Muscle of arm (tissue), 1 donor: ENCODE measurements at regions not wholly inside any gene's neighbourhood (a gene's known extent, or its start where the extent isn't known, plus 50 kb on each side); places are given as distances from the start of the nearest gene placed in this dataset.

ENCODE experiments used
- DNase-seq: peaks from one replicate; pipeline ENCODE4 v3.0.0-alpha.2; 2013

DNA sequence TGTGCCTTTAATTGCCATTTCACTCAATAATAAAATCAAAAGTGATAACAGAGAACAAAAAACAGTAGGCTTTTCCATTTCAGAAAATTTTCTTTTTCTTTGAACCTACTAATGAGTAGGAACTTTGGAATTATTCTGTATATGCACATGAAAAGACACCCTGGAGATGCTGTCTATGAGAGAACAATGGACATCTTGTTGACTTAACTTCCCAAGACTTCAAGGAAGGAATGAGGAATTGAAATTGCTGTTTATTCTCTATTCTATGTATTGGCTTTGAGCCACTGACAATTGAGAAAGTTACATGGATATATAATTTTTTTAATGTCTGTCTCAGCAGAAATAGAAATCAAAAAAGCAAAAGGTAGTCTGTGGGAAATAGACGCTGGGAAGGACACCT is 98.6 kb upstream of the PCSK2 start:
- no peak for DNase-seq

DNA sequence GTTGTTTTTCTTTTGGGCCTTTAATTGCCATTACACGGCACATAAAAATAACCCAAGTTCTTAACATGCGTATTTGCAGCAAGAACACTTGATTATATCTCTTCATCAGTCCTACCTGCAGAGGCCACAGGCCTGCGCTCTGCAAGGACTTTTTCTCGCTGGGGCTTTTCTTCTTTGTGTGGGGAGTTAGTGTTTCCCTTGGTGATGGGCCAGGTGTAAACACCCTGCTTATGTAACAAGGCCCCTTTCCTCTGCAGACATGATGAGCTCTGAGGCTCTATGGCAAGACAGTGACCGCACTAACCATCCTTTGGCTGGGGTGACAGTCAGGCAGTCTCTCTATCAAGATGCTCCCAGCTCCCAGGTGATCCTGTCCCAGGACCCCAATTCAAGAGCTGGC is 97.8 kb upstream of the PCSK2 start:
- no peak for DNase-seq

DNA sequence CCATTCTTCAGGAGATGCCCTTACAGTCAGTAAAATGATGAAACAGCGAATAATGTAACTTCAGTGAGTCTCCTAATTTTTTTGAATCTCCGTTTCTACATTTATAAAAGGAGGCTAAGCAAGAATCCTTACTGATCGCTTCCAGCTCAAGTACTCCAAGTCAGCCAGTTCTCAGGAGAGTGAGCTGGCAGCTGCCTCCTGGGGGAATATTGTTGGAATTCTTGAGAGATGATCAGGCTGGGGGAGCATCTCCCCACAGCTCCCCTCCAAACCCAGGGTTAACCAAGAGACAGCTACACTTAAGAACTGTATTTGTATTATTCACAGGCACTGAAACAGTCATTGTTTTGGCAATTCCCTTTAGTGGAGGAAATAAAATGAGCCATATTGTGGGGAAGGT is 89.1 kb upstream of the PCSK2 start:
- DNase-seq: no peak

DNA sequence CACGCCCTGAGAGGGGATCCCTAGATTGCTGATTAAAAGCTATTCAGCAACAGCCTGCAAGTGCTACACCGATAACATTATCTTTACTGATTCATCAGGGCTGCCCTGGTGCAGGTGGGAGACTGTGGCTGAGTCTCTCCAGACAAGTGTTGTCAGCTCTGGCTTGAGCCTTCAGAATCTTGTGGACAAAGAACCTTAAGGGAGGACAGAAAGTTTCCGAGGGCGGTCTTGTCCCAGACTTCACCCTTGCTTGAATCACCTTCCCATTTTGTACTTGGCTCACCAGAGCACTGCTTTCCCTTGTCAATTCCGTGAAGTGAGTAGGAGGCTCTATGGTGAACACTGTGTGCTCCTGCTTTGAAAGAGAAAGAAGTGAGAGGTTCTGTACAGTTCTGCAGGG is 88.6 kb upstream of the PCSK2 start:
- DNase-seq: no peak

DNA sequence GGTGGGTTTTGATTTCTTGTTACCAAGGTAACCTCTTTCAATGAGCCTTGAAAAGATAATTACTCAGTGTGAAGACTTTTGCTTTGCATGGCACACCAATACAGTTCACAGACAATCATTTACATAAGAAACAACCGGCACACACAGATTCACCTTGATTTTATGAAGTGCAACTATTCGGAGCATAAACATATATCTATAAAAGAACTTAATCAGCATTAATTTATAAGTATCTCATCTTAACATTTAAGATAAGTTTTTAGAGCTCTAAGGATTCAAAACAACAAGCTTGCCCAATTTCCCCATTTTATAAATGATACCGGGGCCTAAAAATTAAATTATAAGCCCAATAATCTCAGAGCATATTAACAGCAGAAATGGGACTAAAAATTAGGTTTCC is 85.9 kb upstream of the PCSK2 start:
- no peak for DNase-seq

DNA sequence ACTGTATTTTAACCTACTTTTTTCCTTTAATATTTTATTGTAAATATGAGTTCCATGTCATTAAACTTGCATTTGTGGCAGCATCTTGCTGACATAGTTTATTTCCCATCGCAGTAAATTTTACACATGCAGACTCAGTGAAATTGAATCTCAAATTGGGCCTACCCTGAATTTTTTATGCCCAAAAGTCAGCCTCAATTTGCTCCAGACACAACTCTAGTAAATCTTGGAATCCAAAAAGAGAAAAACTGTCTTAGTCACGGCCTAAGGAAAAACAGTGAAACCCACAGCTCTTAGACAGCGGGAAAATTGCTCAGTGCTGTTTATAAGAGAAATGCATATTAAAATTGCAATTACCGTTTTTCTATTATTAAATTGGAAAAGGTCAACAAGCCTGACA is 85.3 kb upstream of the PCSK2 start:
- DNase-seq: no peak

DNA sequence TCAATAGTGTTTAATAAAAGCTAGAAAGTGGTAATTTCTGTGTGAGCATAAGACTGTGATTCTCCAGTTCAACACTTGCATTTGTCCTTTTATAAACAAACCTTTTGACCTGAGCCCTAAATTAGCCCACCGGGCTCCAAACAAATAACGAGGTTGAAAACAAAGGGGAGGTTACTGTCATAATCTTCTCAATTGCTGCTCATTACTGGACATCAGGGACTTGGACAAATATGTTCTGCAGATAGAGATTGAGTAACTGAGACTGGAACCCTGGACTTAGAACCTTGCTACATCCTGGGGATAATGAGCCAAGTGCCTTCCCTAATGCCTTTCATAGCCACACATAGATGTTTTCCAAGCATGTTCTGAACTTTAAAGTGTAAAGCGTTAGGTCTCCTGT is 84.2 kb upstream of the PCSK2 start:
- no peak for DNase-seq

DNA sequence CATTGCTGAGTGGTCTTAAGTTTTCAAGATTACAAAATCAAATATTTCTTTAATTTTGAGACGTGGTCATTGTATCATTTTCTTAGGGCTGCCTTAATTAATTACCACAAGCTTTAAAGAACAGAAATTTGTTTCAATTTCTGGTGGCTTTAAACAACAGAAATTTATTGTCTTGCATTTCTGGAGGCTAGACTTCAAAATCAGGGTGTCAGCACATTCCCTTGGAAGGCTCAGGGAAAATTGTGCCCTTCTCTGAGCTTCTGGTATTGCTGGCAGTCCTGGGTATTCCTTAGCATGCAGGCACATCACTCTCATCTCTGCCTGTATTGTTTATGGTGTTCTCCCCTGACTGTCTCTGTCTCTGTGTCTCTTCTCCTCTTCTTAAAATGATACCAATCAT is 76.0 kb upstream of the PCSK2 start:
- DNase-seq: no peak

DNA sequence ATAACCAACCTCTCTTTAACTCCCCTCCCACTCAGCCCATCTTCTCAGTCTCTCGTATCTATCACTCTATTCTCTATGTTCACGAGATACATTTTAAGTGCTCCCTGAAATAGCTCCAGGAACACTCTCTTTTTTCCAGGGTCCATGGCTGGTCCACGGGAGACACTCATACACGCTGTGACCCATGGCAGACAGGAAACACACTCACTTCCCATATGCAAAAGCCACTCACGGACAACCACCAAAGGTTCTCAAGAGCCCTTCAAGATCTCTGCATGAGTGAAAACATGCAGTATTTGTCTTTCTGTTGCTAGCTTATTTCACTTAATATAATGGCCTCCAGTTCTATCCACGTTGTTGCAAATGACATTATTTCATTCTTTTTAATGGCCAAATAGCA is 71.4 kb upstream of the PCSK2 start:
- DNase-seq: no peak

DNA sequence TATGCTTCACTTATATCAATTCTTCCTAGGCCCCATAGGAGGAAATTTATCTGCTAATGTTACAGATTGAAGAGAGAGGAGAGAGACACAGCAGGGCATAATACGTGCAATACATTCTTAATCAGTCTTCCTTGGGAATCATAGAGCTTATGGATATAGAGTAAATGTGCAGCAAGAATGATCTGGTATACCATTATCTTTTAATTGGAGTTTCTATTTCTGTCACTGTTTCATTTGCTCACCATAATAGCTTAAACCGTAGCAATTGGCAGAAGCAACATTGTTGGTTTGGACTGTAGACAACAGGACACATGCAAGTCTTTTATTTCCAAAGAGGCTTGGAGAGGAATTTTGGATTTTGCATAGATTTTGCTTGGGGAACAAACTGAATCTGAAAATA is 68.1 kb upstream of the PCSK2 start:
- no peak for DNase-seq

DNA sequence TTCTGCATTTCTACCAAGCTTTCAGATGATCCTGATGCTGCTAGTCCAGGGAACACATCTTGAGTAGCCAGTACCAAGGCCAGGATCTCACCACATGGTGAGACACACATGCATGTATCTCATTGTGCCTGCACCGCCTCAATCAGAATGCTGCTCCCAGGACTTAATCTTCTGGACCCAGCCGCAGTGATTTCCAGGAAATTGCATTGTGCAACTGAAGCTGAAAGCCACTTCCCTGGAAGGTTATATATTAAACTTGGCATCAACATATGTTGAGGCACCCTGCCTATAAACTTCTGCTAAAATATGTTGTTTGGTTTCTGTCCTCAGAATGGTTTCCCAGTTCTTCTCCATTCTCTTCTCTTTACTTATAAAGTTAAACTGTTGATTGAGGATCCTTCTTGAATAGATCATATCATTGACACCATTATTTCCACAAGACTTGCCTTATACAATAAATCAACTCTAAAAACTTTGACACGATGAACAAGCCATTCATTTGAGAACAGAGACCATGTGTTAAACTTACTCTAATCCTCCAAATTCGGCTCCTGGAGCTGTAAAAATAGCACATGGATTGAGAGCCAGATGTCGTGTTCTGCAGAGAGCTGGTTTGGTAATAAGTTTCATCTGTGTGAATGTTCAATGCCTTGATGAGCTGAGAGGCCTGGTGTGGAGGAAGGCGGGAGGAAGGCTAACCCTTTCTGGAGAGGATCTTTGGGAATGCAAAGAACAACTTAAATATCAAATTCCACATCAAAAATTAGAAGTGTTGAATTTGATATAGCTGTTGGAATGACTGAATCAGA is 65.0 kb upstream of the PCSK2 start:
- DNase-seq: peak; percentile 22

DNA sequence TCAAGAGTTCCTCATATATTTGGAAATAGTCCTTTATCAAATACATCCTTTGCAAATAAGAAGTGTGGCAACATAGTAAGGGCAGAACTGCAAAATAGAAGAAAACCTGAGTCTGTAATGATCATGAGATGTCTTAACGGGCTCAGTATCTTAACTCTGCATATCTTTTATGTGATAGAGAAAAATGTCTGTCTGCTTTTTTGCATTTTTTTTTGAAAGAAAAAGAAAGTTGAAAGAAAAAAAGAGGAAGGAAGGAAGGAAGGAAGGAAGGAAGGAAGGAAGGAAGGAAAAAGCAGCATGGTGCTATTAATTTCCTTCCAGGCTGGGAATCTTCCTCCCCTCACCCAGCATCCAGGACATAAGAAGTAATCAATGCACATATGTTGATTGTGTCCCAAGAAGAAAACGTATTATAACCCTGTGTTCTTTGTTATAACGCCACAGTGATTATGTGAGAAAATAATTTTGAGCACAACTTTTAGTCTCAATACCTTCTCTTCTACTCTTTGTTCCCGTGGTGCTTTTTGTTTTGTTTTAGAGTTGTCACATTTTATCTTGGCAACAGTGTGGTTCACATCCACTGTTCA is 58.7 kb upstream of the PCSK2 start:
- DNase-seq: no peak

DNA sequence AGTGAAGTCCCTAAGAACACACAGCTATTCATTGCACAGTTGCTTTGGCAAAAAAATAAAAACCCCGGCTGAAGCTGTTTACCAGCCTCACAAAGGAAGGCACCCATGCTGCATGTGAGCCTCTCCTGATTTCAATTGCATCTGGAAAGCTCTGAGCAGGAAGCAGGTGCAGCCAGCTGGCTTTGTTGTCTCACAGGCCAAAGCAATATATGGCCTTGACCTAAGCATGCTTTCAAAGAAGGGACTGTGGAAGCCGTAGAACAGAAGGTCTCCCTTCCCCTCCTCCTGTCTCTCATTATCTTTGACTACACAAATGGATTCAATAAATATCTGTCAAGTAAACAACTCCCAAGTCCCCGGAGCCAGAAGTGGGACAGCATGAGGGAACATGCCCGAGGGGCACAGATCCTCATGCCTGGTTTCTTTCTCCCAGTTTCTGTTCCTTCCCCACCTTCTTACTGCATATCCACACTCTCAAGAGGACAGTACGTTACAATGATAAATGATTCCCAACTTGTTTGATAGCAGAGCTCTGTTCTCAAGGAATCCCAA is 57.2 kb upstream of the PCSK2 start:
- DNase-seq: no peak

DNA sequence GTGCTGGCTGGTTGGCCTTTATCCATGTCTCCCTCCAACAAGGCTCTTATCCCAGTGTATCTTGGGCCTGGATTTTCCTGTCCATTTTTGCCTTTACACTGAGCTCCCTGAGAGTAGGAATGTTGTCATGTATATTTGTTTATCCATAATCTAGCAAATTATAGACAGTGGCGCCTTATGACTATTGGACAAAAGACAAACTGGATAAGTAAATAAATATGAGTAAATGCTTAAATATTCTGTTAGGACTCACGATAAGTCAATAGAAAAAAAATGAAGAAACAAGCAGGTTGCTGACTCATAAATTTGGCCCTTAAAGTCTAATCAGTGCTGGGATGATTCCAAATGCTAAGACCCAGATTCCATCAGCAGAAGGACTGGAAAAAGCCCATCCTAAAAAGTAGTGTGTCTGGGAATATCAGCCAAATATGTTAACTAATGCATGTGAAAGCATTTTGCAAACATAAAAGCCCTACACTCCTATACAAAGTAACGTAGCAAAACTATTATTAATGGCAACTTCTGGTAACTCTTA is 55.0 kb upstream of the PCSK2 start:
- DNase-seq: no peak

DNA sequence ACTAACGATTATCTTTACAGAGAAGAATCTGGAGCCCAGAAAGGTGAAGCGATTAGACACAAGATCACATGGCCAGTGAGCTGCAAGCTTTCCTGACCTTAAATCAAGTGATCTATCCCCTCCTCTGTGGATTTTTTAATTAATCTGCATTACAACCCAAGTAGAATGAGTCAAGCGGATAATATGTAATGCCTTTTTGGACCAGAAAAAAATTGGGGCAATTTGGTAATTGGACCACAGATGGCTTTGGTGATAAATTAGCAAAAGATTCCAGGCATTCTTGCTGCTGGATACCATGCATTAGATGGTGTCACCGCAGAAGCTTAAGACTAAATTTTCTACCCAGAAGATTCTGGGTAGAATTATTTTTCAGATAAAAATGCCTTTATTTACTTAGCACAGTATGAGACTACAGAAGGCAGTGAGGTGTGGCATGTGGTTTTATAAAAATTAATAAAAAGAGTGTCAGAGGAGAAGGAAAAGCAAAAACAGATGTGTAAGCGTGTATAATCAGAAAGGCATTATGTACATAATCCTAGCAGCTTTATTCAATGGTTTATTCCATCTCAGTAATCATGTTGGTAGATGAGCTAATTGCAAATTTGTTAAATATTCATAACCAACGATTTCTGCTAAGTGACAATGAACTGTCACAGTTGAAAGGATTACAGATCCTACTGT is 53.9 kb upstream of the PCSK2 start:
- DNase-seq: no peak
